ENCODE measurements at regions not wholly inside any gene's neighbourhood (a gene's known extent, or its start where the extent isn't known, plus 50 kb on each side); places are given as distances from the start of the nearest gene placed in this dataset.
"Not testable (repeated sequence)": the region's sequence is repeated elsewhere in the genome, so short reads cannot be mapped to it uniquely, and the experiment has no call there.

GRCh38 chr11:109521571-109522086 is 99.6 kb downstream of the C11orf87 start:
- Histone ChIP-seq H3K36me3 (ENCODE audit: control insufficient read depth in 2 of 2, extremely low read depth in 1 of 2, insufficient read depth in 1 of 2, low read length in 1 of 2) (no peaks in the 10 kb centered on the region), H3K4me1 (ENCODE audit: control insufficient read depth in 1 of 2, extremely low read depth in 1 of 2, insufficient read depth in 2 of 2, low read length in 2 of 2) (no peaks in the 10 kb centered on the region), H3K4me3 (ENCODE audit: control insufficient read depth in 1 of 2, extremely low read depth in 1 of 2, low read length in 1 of 2) (no peak overlapping the region), H3K27me3 (replicated peaks in 1 of 2; ENCODE audit: control insufficient read depth in 2 of 2, extremely low read depth in 1 of 2, insufficient read depth in 2 of 2, low read length in 1 of 2) (no peaks in the 10 kb centered on the region), H3K27ac (ENCODE audit: low read length) (no peak overlapping the region), H3K9me3 (no peaks in the 10 kb centered on the region)
- ChIA-PET CTCF (no interaction called here), POLR2A (no interaction called here)
- ATAC-seq (replicated peaks in 1 of 4) (no peak), DNase-seq (no peak)
- H3K9me3 Mint-ChIP-seq = peaks cover 11 to 13% (median 12%) of the 10 kb centered on the region in 3 donors
- WGBS (ENCODE audit: insufficient coverage) = no CpG with 5 or more reads among the region's 1 CpG
- no peak overlapping the region for H3K4me3 Mint-ChIP-seq
- H3K4me1 Mint-ChIP-seq = no peaks in the 10 kb centered on the region
- no peak overlapping the region for H3K27ac Mint-ChIP-seq
- H3K27me3 Mint-ChIP-seq = peaks cover 0 to 5% of the 10 kb centered on the region in 2 donors
- H3K36me3 Mint-ChIP-seq = no peaks in the 10 kb centered on the region

- DNase-seq (no peak), ATAC-seq (replicated peaks in 1 of 4) (no peak)
- Histone ChIP-seq H3K27ac (ENCODE audit: low read length) (no peak overlapping the region), H3K4me3 (ENCODE audit: control insufficient read depth in 1 of 2, extremely low read depth in 1 of 2, low read length in 1 of 2) (no peak overlapping the region), H3K9me3 (no peaks in the 10 kb centered on the region), H3K36me3 (ENCODE audit: control insufficient read depth in 2 of 2, extremely low read depth in 1 of 2, insufficient read depth in 1 of 2, low read length in 1 of 2) (no peaks in the 10 kb centered on the region), H3K4me1 (ENCODE audit: control insufficient read depth in 1 of 2, extremely low read depth in 1 of 2, insufficient read depth in 2 of 2, low read length in 2 of 2) (no peaks in the 10 kb centered on the region), H3K27me3 (replicated peaks in 1 of 2; ENCODE audit: control insufficient read depth in 2 of 2, extremely low read depth in 1 of 2, insufficient read depth in 2 of 2, low read length in 1 of 2) (no peaks in the 10 kb centered on the region)
- Mint-ChIP-seq H3K27ac (no peak overlapping the region), H3K4me3 (no peak overlapping the region), H3K36me3 (no peaks in the 10 kb centered on the region), H3K4me1 (no peaks in the 10 kb centered on the region), H3K27me3 (peaks cover 0 to 5% of the 10 kb centered on the region in 2 donors), H3K9me3 (peaks cover 12 to 14% (median 13%) of the 10 kb centered on the region in 3 donors)
- ChIA-PET POLR2A (no interaction called here), CTCF (no interaction called here)
- 80% methylated on average over 1 of the region's 2 CpGs for WGBS (ENCODE audit: insufficient coverage)
Measured at GRCh38 chr11:109522116-109522755, 100.2 kb downstream of the C11orf87 start.

- CTCF ChIA-PET; H3K4me3 Mint-ChIP-seq; H3K4me3 ChIP-seq (ENCODE audit: control insufficient read depth in 1 of 2, extremely low read depth in 1 of 2, low read length in 1 of 2); H3K27ac ChIP-seq (ENCODE audit: low read length); H3K36me3 Mint-ChIP-seq; ATAC-seq (replicated peaks in 1 of 4); H3K4me1 ChIP-seq (ENCODE audit: control insufficient read depth in 1 of 2, extremely low read depth in 1 of 2, insufficient read depth in 2 of 2, low read length in 2 of 2); H3K27me3 Mint-ChIP-seq; H3K27ac Mint-ChIP-seq; POLR2A ChIA-PET; DNase-seq; H3K4me1 Mint-ChIP-seq; H3K36me3 ChIP-seq (ENCODE audit: control insufficient read depth in 2 of 2, extremely low read depth in 1 of 2, insufficient read depth in 1 of 2, low read length in 1 of 2); H3K27me3 ChIP-seq (replicated peaks in 1 of 2; ENCODE audit: control insufficient read depth in 2 of 2, extremely low read depth in 1 of 2, insufficient read depth in 2 of 2, low read length in 1 of 2); H3K9me3 ChIP-seq: not testable (repeated sequence)
- WGBS (ENCODE audit: insufficient coverage) = no CpG with 5 or more reads among the region's 7 CpGs
- H3K9me3 Mint-ChIP-seq = peaks cover 8 to 15% (median 13%) of the 10 kb centered on the region in 3 donors
Measured at GRCh38 chr11:109525636-109526035, 103.6 kb downstream of the C11orf87 start.

GRCh38 chr11:109526061-109526460 is 104.1 kb downstream of the C11orf87 start:
- DNase-seq (no peak), ATAC-seq (replicated peaks in 1 of 4) (no peak)
- Histone ChIP-seq H3K4me3 (ENCODE audit: control insufficient read depth in 1 of 2, extremely low read depth in 1 of 2, low read length in 1 of 2) (no peak overlapping the region), H3K27ac (ENCODE audit: low read length) (no peak overlapping the region), H3K27me3 (replicated peaks in 1 of 2; ENCODE audit: control insufficient read depth in 2 of 2, extremely low read depth in 1 of 2, insufficient read depth in 2 of 2, low read length in 1 of 2) (no peaks in the 10 kb centered on the region), H3K9me3 (no peaks in the 10 kb centered on the region), H3K4me1 (ENCODE audit: control insufficient read depth in 1 of 2, extremely low read depth in 1 of 2, insufficient read depth in 2 of 2, low read length in 2 of 2) (no peaks in the 10 kb centered on the region), H3K36me3 (ENCODE audit: control insufficient read depth in 2 of 2, extremely low read depth in 1 of 2, insufficient read depth in 1 of 2, low read length in 1 of 2) (no peaks in the 10 kb centered on the region)
- 90% methylated on average over 2 of the region's 5 CpGs for WGBS (ENCODE audit: insufficient coverage)
- Mint-ChIP-seq H3K27me3 (peaks cover 0 to 5% of the 10 kb centered on the region in 2 donors), H3K9me3 (peaks cover 8 to 15% (median 13%) of the 10 kb centered on the region in 3 donors), H3K36me3 (no peaks in the 10 kb centered on the region), H3K4me3 (no peak overlapping the region), H3K27ac (no peak overlapping the region), H3K4me1 (no peaks in the 10 kb centered on the region)
- ChIA-PET POLR2A (no interaction called here), CTCF (no interaction called here)

- H3K4me1 ChIP-seq (ENCODE audit: control insufficient read depth in 1 of 2, extremely low read depth in 1 of 2, insufficient read depth in 2 of 2, low read length in 2 of 2) = no peaks in the 10 kb centered on the region
- ChIA-PET POLR2A (no interaction called here), CTCF (no interaction called here)
- no peaks in the 10 kb centered on the region for H3K4me1 Mint-ChIP-seq
- H3K27me3 ChIP-seq (replicated peaks in 1 of 2; ENCODE audit: control insufficient read depth in 2 of 2, extremely low read depth in 1 of 2, insufficient read depth in 2 of 2, low read length in 1 of 2) = no peaks in the 10 kb centered on the region
- 71% methylated on average over 3 of the region's 4 CpGs for WGBS (ENCODE audit: insufficient coverage)
- no peak for ATAC-seq (replicated peaks in 1 of 4)
- H3K4me3 Mint-ChIP-seq = no peak overlapping the region
- H3K9me3 ChIP-seq = no peaks in the 10 kb centered on the region
- H3K36me3 ChIP-seq (ENCODE audit: control insufficient read depth in 2 of 2, extremely low read depth in 1 of 2, insufficient read depth in 1 of 2, low read length in 1 of 2) = no peaks in the 10 kb centered on the region
- H3K36me3 Mint-ChIP-seq = no peaks in the 10 kb centered on the region
- peaks cover 8 to 15% (median 13%) of the 10 kb centered on the region in 3 donors for H3K9me3 Mint-ChIP-seq
- DNase-seq = no peak
- peaks cover 0 to 5% of the 10 kb centered on the region in 2 donors for H3K27me3 Mint-ChIP-seq
- no peak overlapping the region for H3K27ac ChIP-seq (ENCODE audit: low read length)
- no peak overlapping the region for H3K4me3 ChIP-seq (ENCODE audit: control insufficient read depth in 1 of 2, extremely low read depth in 1 of 2, low read length in 1 of 2)
- H3K27ac Mint-ChIP-seq = no peak overlapping the region
Measured at GRCh38 chr11:109526931-109527330, 104.9 kb downstream of the C11orf87 start.

- no CpG with 5 or more reads among the region's 1 CpG for WGBS (ENCODE audit: insufficient coverage)
- DNase-seq (no peak), ATAC-seq (replicated peaks in 1 of 4) (no peak)
- Histone ChIP-seq H3K4me3 (ENCODE audit: control insufficient read depth in 1 of 2, extremely low read depth in 1 of 2, low read length in 1 of 2) (no peak overlapping the region), H3K9me3 (no peaks in the 10 kb centered on the region), H3K27me3 (replicated peaks in 1 of 2; ENCODE audit: control insufficient read depth in 2 of 2, extremely low read depth in 1 of 2, insufficient read depth in 2 of 2, low read length in 1 of 2) (no peaks in the 10 kb centered on the region), H3K4me1 (ENCODE audit: control insufficient read depth in 1 of 2, extremely low read depth in 1 of 2, insufficient read depth in 2 of 2, low read length in 2 of 2) (no peaks in the 10 kb centered on the region), H3K36me3 (ENCODE audit: control insufficient read depth in 2 of 2, extremely low read depth in 1 of 2, insufficient read depth in 1 of 2, low read length in 1 of 2) (no peaks in the 10 kb centered on the region), H3K27ac (ENCODE audit: low read length) (no peak overlapping the region)
- Mint-ChIP-seq H3K4me3 (no peak overlapping the region), H3K27ac (no peak overlapping the region), H3K4me1 (no peaks in the 10 kb centered on the region), H3K27me3 (peaks cover 0 to 5% of the 10 kb centered on the region in 2 donors), H3K9me3 (peaks cover 8 to 15% (median 12%) of the 10 kb centered on the region in 3 donors), H3K36me3 (no peaks in the 10 kb centered on the region)
- ChIA-PET CTCF (no interaction called here), POLR2A (no interaction called here)
Measured at GRCh38 chr11:109527496-109527895, 105.5 kb downstream of the C11orf87 start.

Data from T-cell (primary cell).